ENCODE measurements at regions not wholly inside any gene's neighbourhood (a gene's known extent, or its start where the extent isn't known, plus 50 kb on each side); places are given as distances from the start of the nearest gene placed in this dataset.

DNA sequence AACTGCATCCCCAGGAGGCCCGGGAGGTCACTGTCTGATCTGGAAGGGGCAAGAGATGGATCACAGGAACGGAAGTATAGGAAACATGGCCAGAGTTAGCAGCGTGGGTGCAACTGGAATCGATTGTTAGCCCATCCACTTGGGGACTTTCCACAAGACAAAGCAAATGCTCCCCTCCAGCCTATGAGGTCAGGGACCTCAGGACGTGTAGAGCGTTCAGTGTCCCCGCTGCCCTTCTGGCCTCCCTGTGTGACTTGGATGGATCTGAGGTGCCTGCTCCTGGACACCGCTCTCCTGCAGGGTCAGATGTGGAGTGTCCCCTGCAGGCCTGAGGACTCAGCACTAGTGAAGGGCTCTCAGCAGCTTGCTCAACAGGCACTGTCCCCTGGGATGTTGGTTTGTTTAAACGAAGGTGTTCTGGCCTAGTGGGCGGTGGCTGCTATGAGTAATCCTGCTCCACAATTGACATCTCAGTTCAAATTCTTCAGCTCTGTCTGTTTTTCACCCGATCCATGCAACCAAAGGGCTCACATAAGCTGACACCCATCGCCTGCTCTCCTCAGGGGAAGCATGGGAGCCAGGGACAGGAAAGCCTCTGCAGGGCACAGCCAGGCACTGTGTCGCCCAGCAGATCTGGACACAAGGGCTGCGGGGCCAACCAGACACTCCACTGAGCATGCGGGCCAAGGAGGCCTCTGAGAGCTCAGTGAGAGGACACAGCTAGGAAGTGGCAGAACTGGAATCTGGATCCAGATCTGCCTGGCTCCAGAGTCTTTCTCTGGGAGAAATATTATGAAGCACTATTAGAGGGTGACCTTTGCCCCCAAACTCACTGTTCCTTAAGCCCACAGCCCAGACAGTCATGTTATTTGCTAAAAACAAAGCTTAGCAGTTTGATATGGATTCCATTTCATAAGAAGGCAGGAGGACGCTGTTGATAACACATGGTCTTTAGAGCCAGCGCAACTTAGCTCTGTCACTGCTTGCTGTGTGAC lies 78.5 kb downstream of the RHOB start (continued):
- no peak for TF ChIP-seq NONO (IDR thresholded peaks at IDR 0.05)
- no peak for TF ChIP-seq NONO (CRISPR knock-in tag; conservative IDR thresholded peaks at IDR 0.05)
- no peak for TF ChIP-seq ZNF496 (CRISPR knock-in tag; IDR thresholded peaks at IDR 0.05; ENCODE audit: insufficient replicate concordance)
- TF ChIP-seq ZNF329 (CRISPR knock-in tag; IDR thresholded peaks at IDR 0.05; ENCODE audit: low read depth), result 0 out of 2 replicates have a peak, but pooled peaks have one; percentile 40
- TF ChIP-seq, protein P1, sequence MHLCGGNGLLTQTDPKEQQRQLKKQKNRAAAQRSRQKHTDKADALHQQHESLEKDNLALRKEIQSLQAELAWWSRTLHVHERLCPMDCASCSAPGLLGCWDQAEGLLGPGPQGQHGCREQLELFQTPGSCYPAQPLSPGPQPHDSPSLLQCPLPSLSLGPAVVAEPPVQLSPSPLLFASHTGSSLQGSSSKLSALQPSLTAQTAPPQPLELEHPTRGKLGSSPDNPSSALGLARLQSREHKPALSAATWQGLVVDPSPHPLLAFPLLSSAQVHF (CRISPR knock-in tag; IDR thresholded peaks at IDR 0.05), result no peak
- TF ChIP-seq NFIB (CRISPR knock-in tag; IDR thresholded peaks at IDR 0.05; ENCODE audit: borderline replicate concordance), result no peak
- peak; percentile 97 for TF ChIP-seq ZNF431 (CRISPR knock-in tag; IDR thresholded peaks at IDR 0.05; ENCODE audit: borderline replicate concordance, low read depth)
- peak; percentile 73 for TF ChIP-seq KAT8 (CRISPR knock-in tag; IDR thresholded peaks at IDR 0.05)
- TF ChIP-seq, protein P2, sequence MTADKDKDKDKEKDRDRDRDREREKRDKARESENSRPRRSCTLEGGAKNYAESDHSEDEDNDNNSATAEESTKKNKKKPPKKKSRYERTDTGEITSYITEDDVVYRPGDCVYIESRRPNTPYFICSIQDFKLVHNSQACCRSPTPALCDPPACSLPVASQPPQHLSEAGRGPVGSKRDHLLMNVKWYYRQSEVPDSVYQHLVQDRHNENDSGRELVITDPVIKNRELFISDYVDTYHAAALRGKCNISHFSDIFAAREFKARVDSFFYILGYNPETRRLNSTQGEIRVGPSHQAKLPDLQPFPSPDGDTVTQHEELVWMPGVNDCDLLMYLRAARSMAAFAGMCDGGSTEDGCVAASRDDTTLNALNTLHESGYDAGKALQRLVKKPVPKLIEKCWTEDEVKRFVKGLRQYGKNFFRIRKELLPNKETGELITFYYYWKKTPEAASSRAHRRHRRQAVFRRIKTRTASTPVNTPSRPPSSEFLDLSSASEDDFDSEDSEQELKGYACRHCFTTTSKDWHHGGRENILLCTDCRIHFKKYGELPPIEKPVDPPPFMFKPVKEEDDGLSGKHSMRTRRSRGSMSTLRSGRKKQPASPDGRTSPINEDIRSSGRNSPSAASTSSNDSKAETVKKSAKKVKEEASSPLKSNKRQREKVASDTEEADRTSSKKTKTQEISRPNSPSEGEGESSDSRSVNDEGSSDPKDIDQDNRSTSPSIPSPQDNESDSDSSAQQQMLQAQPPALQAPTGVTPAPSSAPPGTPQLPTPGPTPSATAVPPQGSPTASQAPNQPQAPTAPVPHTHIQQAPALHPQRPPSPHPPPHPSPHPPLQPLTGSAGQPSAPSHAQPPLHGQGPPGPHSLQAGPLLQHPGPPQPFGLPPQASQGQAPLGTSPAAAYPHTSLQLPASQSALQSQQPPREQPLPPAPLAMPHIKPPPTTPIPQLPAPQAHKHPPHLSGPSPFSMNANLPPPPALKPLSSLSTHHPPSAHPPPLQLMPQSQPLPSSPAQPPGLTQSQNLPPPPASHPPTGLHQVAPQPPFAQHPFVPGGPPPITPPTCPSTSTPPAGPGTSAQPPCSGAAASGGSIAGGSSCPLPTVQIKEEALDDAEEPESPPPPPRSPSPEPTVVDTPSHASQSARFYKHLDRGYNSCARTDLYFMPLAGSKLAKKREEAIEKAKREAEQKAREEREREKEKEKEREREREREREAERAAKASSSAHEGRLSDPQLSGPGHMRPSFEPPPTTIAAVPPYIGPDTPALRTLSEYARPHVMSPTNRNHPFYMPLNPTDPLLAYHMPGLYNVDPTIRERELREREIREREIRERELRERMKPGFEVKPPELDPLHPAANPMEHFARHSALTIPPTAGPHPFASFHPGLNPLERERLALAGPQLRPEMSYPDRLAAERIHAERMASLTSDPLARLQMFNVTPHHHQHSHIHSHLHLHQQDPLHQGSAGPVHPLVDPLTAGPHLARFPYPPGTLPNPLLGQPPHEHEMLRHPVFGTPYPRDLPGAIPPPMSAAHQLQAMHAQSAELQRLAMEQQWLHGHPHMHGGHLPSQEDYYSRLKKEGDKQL (CRISPR knock-in tag; IDR thresholded peaks at IDR 0.05; ENCODE audit: low read depth), result no peak
- no peak for TF ChIP-seq BHLHE40 (IDR thresholded peaks at IDR 0.05; ENCODE audit: low read length)
- TF ChIP-seq, protein P3, sequence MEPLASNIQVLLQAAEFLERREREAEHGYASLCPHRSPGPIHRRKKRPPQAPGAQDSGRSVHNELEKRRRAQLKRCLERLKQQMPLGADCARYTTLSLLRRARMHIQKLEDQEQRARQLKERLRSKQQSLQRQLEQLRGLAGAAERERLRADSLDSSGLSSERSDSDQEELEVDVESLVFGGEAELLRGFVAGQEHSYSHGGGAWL (CRISPR knock-in tag; IDR thresholded peaks at IDR 0.05), result peak; percentile 70
- no peak for TF ChIP-seq KLF11 (CRISPR knock-in tag; IDR thresholded peaks at IDR 0.05)
- peak; percentile 43; the same call in 1 of the 2 replicates for TF ChIP-seq ZBTB8A (CRISPR knock-in tag; IDR thresholded peaks at IDR 0.05; ENCODE audit: borderline replicate concordance, low read depth)
- no peak for TF ChIP-seq ZNF432 (CRISPR knock-in tag; IDR thresholded peaks at IDR 0.05; ENCODE audit: borderline replicate concordance)
- TF ChIP-seq GABPB1 (CRISPR knock-in tag; IDR thresholded peaks at IDR 0.05), result no peak
- peak; percentile 74; the same call in 1 of the 2 replicates for TF ChIP-seq BORCS8-MEF2B (CRISPR knock-in tag; IDR thresholded peaks at IDR 0.05)
- TF ChIP-seq, protein P4, sequence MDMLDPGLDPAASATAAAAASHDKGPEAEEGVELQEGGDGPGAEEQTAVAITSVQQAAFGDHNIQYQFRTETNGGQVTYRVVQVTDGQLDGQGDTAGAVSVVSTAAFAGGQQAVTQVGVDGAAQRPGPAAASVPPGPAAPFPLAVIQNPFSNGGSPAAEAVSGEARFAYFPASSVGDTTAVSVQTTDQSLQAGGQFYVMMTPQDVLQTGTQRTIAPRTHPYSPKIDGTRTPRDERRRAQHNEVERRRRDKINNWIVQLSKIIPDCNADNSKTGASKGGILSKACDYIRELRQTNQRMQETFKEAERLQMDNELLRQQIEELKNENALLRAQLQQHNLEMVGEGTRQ (IDR thresholded peaks at IDR 0.05; ENCODE audit: low read depth, low read length), result no peak
- TF ChIP-seq, protein P4 (CRISPR knock-in tag; IDR thresholded peaks at IDR 0.05; ENCODE audit: borderline replicate concordance), result no peak
- no peak for TF ChIP-seq SYNCRIP (IDR thresholded peaks at IDR 0.05; ENCODE audit: insufficient read depth, low read depth, low read length)
- TF ChIP-seq, protein P5, sequence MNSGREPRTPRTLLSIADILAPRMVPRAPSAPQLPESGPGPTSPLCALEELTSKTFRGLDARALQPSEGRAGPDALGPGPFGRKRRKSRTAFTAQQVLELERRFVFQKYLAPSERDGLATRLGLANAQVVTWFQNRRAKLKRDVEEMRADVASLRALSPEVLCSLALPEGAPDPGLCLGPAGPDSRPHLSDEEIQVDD (CRISPR knock-in tag; IDR thresholded peaks at IDR 0.05; ENCODE audit: borderline replicate concordance), result no peak

All from HepG2 (cell line).